KBM-7 (cell line): ENCODE measurements at regions not wholly inside any gene's neighbourhood (a gene's known extent, or its start where the extent isn't known, plus 50 kb on each side); places are given as distances from the start of the nearest gene placed in this dataset.
"Not testable (repeated sequence)": the region's sequence is repeated elsewhere in the genome, so short reads cannot be mapped to it uniquely, and the experiment has no call there.

Experiments
- DNase-seq: peaks from one replicate; pipeline ENCODE4 v3.0.0-alpha.2; 2015
- in situ Hi-C: fragments of 300-500 bp; cut with MboI; formaldehyde crosslinking; loops from 2 replicates; pipeline ENCODE4 v1.14.3; 2020; ENCODE audit warnings: low sequenced_read_pairs, low pct_unique_long_range_greater_than_20kb, mixed read lengths

GRCh38 chr4:27412613-27413012 is 552.0 kb downstream of the STIM2 start:
- DNase-seq: no peak
- in situ Hi-C loops: no loop called here

- no peak for DNase-seq
- in situ Hi-C loops: no loop called here
These were observed 554.5 kb downstream of the STIM2 start for GRCh38 chr4:27414887-27415731.

GRCh38 chr4:27428661-27429060 is 568.0 kb downstream of the STIM2 start:
- in situ Hi-C loops: no loop called here
- no peak for DNase-seq

GRCh38 chr4:27429364-27429871 is 568.8 kb downstream of the STIM2 start:
- DNase-seq: no peak
- in situ Hi-C loops: no loop called here

GRCh38 chr4:27442146-27442545 is 581.5 kb downstream of the STIM2 start:
- DNase-seq: no peak
- in situ Hi-C loops: no loop called here

GRCh38 chr4:27442661-27443060 is 582.0 kb downstream of the STIM2 start:
- DNase-seq, in situ Hi-C loops: not testable (repeated sequence)

GRCh38 chr4:27463816-27464215 is 603.2 kb downstream of the STIM2 start:
- no peak for DNase-seq
- in situ Hi-C loops: no loop called here

GRCh38 chr4:27467351-27467750 is 606.7 kb downstream of the STIM2 start:
- in situ Hi-C loops: no loop called here
- no peak for DNase-seq

GRCh38 chr4:27472364-27472763 is 611.7 kb downstream of the STIM2 start:
- DNase-seq: no peak
- in situ Hi-C loops: no loop called here

- DNase-seq: no peak
- in situ Hi-C loops: no loop called here
These were observed 614.0 kb downstream of the STIM2 start for GRCh38 chr4:27474691-27475090.

- in situ Hi-C loops: no loop called here
- DNase-seq: no peak
These were observed 623.6 kb downstream of the STIM2 start for GRCh38 chr4:27484216-27484615.

- in situ Hi-C loops: no loop called here
- DNase-seq: no peak
These were observed 629.7 kb downstream of the STIM2 start for GRCh38 chr4:27490315-27490714.

- in situ Hi-C loops: no loop called here
- no peak for DNase-seq
These were observed 630.1 kb downstream of the STIM2 start for GRCh38 chr4:27490766-27491165.

GRCh38 chr4:27506401-27506800 is 645.8 kb downstream of the STIM2 start:
- in situ Hi-C loops: no loop called here
- DNase-seq: no peak

GRCh38 chr4:27514711-27515110 is 654.1 kb downstream of the STIM2 start:
- DNase-seq: no peak
- in situ Hi-C loops: no loop called here

- no peak for DNase-seq
- in situ Hi-C loops: no loop called here
These were observed 654.5 kb downstream of the STIM2 start for GRCh38 chr4:27515140-27515539.

GRCh38 chr4:27518876-27519275 is 658.2 kb downstream of the STIM2 start:
- DNase-seq: no peak
- in situ Hi-C loops: no loop called here

GRCh38 chr4:27524224-27524623 is 663.6 kb downstream of the STIM2 start:
- in situ Hi-C loops: no loop called here

GRCh38 chr4:27534488-27534887 is 673.8 kb downstream of the STIM2 start:
- no peak for DNase-seq
- in situ Hi-C loops: no loop called here

More at GRCh38 chr4:27524224-27524623, 663.6 kb downstream of the STIM2 start:
- no peak for DNase-seq

- in situ Hi-C loops: no loop called here
- no peak for DNase-seq
These were observed 707.8 kb downstream of the STIM2 start for GRCh38 chr4:27568236-27568951.
